ENCODE measurements at regions not wholly inside any gene's neighbourhood (a gene's known extent, or its start where the extent isn't known, plus 50 kb on each side); places are given as distances from the start of the nearest gene placed in this dataset.

- H3K79me2 ChIP-seq (ENCODE audit: low read depth): no peaks in the 10 kb centered on the region
- Mint-ChIP-seq H3K4me3 (no peak overlapping the region), H3K4me1 (no peaks in the 10 kb centered on the region), H3K9me3 (no peaks in the 10 kb centered on the region), H3K27ac (no peak overlapping the region), H3K36me3 (no peaks in the 10 kb centered on the region), H3K27me3 (ENCODE audit: insufficient read depth, low read depth) (no peaks in the 10 kb centered on the region)
- H3K27me3 ChIP-seq: no peaks in the 10 kb centered on the region
- no peak overlapping the region for H3K9ac ChIP-seq
- no peaks in the 10 kb centered on the region for H3K4me1 ChIP-seq
- no peak overlapping the region for H3K4me2 ChIP-seq
- no peaks in the 10 kb centered on the region for H3K36me3 ChIP-seq
- H3K4me3 ChIP-seq: no peak overlapping the region
- no peaks in the 10 kb centered on the region for H3K9me3 ChIP-seq (ENCODE audit: low read depth)
- H3F3A ChIP-seq (ENCODE audit: low read depth): no peaks in the 10 kb centered on the region
- H3K27ac ChIP-seq: no peak overlapping the region
- no peak overlapping the region for H2AFZ ChIP-seq (replicated peaks)
- no peaks in the 10 kb centered on the region for H4K20me1 ChIP-seq (ENCODE audit: low read depth)
- DNase-seq (ENCODE audit: low spot score): no peak
- no peak for TF ChIP-seq EZH2 (IDR thresholded peaks at IDR 0.05)
- TF ChIP-seq EZH2phosphoT487 (IDR thresholded peaks at IDR 0.05): no peak
- no peak for TF ChIP-seq CTCF (IDR thresholded peaks at IDR 0.05)
Measured at GRCh38 chr7:18228686-18229085, 201.0 kb upstream of the PRPS1L1 start.

GRCh38 chr7:18230271-18230670, 202.6 kb upstream of the PRPS1L1 start:
- H3K36me3 ChIP-seq: no peaks in the 10 kb centered on the region
- no peak overlapping the region for H2AFZ ChIP-seq (replicated peaks)
- H3K79me2 ChIP-seq (ENCODE audit: low read depth): no peaks in the 10 kb centered on the region
- H3K4me3 ChIP-seq: no peak overlapping the region
- no peak for TF ChIP-seq EZH2phosphoT487 (IDR thresholded peaks at IDR 0.05)
- TF ChIP-seq CTCF (IDR thresholded peaks at IDR 0.05): no peak
- no peak for TF ChIP-seq EZH2 (IDR thresholded peaks at IDR 0.05)
- Mint-ChIP-seq H3K4me3 (no peak overlapping the region), H3K27me3 (ENCODE audit: insufficient read depth, low read depth) (no peaks in the 10 kb centered on the region), H3K36me3 (no peaks in the 10 kb centered on the region), H3K4me1 (no peaks in the 10 kb centered on the region), H3K27ac (no peak overlapping the region), H3K9me3 (no peaks in the 10 kb centered on the region)
- H3K27ac ChIP-seq: no peak overlapping the region
- H4K20me1 ChIP-seq (ENCODE audit: low read depth): no peaks in the 10 kb centered on the region
- no peak overlapping the region for H3K9ac ChIP-seq
- no peak for DNase-seq (ENCODE audit: low spot score)
- H3K4me2 ChIP-seq: no peak overlapping the region
- H3K9me3 ChIP-seq (ENCODE audit: low read depth): no peaks in the 10 kb centered on the region
- H3K27me3 ChIP-seq: no peaks in the 10 kb centered on the region
- H3F3A ChIP-seq (ENCODE audit: low read depth): no peaks in the 10 kb centered on the region
- H3K4me1 ChIP-seq: no peaks in the 10 kb centered on the region

GRCh38 chr7:18231854-18232253, 204.2 kb upstream of the PRPS1L1 start:
- Mint-ChIP-seq H3K36me3 (no peaks in the 10 kb centered on the region), H3K4me1 (no peaks in the 10 kb centered on the region), H3K4me3 (no peak overlapping the region), H3K9me3 (no peaks in the 10 kb centered on the region), H3K27ac (no peak overlapping the region), H3K27me3 (ENCODE audit: insufficient read depth, low read depth) (no peaks in the 10 kb centered on the region)
- Histone ChIP-seq H4K20me1 (ENCODE audit: low read depth) (no peaks in the 10 kb centered on the region), H3K4me3 (no peak overlapping the region), H3K9me3 (ENCODE audit: low read depth) (no peaks in the 10 kb centered on the region), H3K4me1 (no peaks in the 10 kb centered on the region), H3F3A (ENCODE audit: low read depth) (no peaks in the 10 kb centered on the region), H3K79me2 (ENCODE audit: low read depth) (no peaks in the 10 kb centered on the region), H3K4me2 (no peak overlapping the region), H3K9ac (no peak overlapping the region), H3K27me3 (no peaks in the 10 kb centered on the region), H3K27ac (no peak overlapping the region), H3K36me3 (no peaks in the 10 kb centered on the region), H2AFZ (replicated peaks) (no peak overlapping the region)
- no peak for DNase-seq (ENCODE audit: low spot score)
- TF ChIP-seq EZH2phosphoT487 (IDR thresholded peaks at IDR 0.05) (no peak), CTCF (IDR thresholded peaks at IDR 0.05) (no peak), EZH2 (IDR thresholded peaks at IDR 0.05) (no peak)

- Histone ChIP-seq H3K4me1 (peaks cover 11% of the 10 kb centered on the region), H3K4me3 (no peak overlapping the region), H3K79me2 (ENCODE audit: low read depth) (no peaks in the 10 kb centered on the region), H3F3A (ENCODE audit: low read depth) (no peaks in the 10 kb centered on the region), H3K36me3 (no peaks in the 10 kb centered on the region), H3K27me3 (no peaks in the 10 kb centered on the region), H2AFZ (replicated peaks) (no peak overlapping the region), H3K9ac (no peak overlapping the region), H4K20me1 (ENCODE audit: low read depth) (no peaks in the 10 kb centered on the region), H3K4me2 (no peak overlapping the region), H3K27ac (no peak overlapping the region), H3K9me3 (ENCODE audit: low read depth) (no peaks in the 10 kb centered on the region)
- H3K9me3 Mint-ChIP-seq: no peaks in the 10 kb centered on the region
- no peak overlapping the region for H3K4me3 Mint-ChIP-seq
- no peaks in the 10 kb centered on the region for H3K36me3 Mint-ChIP-seq
- H3K27me3 Mint-ChIP-seq (ENCODE audit: insufficient read depth, low read depth): no peaks in the 10 kb centered on the region
- no peak overlapping the region for H3K27ac Mint-ChIP-seq
- no peak for DNase-seq (ENCODE audit: low spot score)
- TF ChIP-seq EZH2 (IDR thresholded peaks at IDR 0.05): no peak
- no peak for TF ChIP-seq CTCF (IDR thresholded peaks at IDR 0.05)
- TF ChIP-seq EZH2phosphoT487 (IDR thresholded peaks at IDR 0.05): no peak
- H3K4me1 Mint-ChIP-seq: no peaks in the 10 kb centered on the region
Measured at GRCh38 chr7:18234519-18234918, 206.9 kb upstream of the PRPS1L1 start.

Measured in neural progenitor cell (in vitro differentiated cells).